PFSK-1 (cell line): ENCODE measurements at regions not wholly inside any gene's neighbourhood (a gene's known extent, or its start where the extent isn't known, plus 50 kb on each side); places are given as distances from the start of the nearest gene placed in this dataset.

Source experiments
- FOXP2 ChIP-seq: optimal IDR thresholded peaks from 2 replicates; pipeline ENCODE3; 2011; ENCODE audit warnings: borderline replicate concordance, control low read depth, inconsistent platforms; ENCODE audit not compliant: insufficient read depth; ENCODE audit errors: extremely low read length, extremely low read depth
- POLR2AphosphoS5 ChIP-seq: IDR thresholded peaks from 2 replicates; pipeline ENCODE4 v1.6.1; 2012; ENCODE audit warnings: low read depth, mild to moderate bottlenecking, control low read depth, low read length, moderate library complexity
- REST ChIP-seq, 2 experiments: IDR thresholded peaks; 2 replicates each; pipeline versions ENCODE4 v1.6.1 to v1.8.0; 2011 to 2012; ENCODE audit warnings: low read depth in 2 of 2, low read length in 2 of 2, control low read depth in 1 of 2, inconsistent platforms in 1 of 2, mild to moderate bottlenecking in 1 of 2, moderate library complexity in 1 of 2; ENCODE audit not compliant: insufficient read depth in 1 of 2
- SIN3A ChIP-seq: IDR thresholded peaks from 2 replicates; pipeline ENCODE4 v1.6.1; 2012; ENCODE audit warnings: mild to moderate bottlenecking, low read length, moderate library complexity, borderline replicate concordance; ENCODE audit not compliant: insufficient read depth
- TAF1 ChIP-seq: IDR thresholded peaks from 2 replicates; pipeline ENCODE4 v1.6.1; 2012; ENCODE audit warnings: low read length, control low read depth, borderline replicate concordance; ENCODE audit not compliant: insufficient read depth

DNA sequence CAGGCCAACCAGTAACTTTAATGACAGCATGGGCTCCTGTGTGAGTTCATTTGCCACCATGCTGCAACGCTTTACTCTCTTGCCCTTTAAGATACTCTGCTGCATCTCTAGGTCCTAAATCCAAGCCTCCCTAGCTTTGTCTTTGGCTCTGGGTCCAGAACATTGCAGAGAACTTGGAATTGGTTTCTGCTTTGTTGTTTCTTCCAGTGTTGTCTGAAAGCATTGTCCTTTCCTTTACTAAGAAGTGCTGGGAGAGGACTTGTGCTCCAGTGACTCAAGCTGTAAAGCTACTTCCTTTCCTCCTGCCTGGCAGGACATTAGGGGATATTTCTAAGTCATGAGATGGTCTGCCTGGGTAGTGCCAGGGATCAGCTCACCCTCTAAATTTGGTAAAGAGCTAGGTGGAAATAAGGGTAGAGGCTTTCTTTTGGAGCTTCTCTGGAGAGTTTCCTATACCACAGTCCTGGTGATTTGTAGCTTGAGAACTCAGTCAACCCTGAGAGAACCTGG, 202.5 kb upstream of the CADM1 start:
- TF ChIP-seq POLR2AphosphoS5 (no peak), TAF1 (no peak), FOXP2 (no peak), REST (IDR thresholded peaks at IDR 0.05; ENCODE audit: insufficient read depth in 1 of 2, low read depth in 2 of 2, low read length in 2 of 2) (no peak), SIN3A (no peak)
